GM23338 (cell line): ENCODE measurements at regions not wholly inside any gene's neighbourhood (a gene's known extent, or its start where the extent isn't known, plus 50 kb on each side); places are given as distances from the start of the nearest gene placed in this dataset.

Source experiments
- ATAC-seq: fragments of 200-7000 bp; cut with Tn5 transposase; 3 replicates; pipeline ENCODE4 v1.9.1; 2020
- DNase-seq: peaks from one replicate; pipeline ENCODE4 v3.0.0-alpha.2; 2015; ENCODE audit warnings: low spot score
- H2AFZ ChIP-seq: fragments of 200-600 bp; sonication (generic); 2 replicates; pipeline ENCODE4 v1.8.0; 2016; ENCODE audit warnings: antibody characterized with exemption, mild to moderate bottlenecking, moderate library complexity
- H3F3A ChIP-seq: fragments of 200-600 bp; sonication (generic); replicated peaks from 2 replicates; pipeline ENCODE4 v1.8.0; 2017; ENCODE audit warnings: antibody characterized with exemption, mixed run types, low read depth
- H3K27ac ChIP-seq: fragments of 200-600 bp; sonication (generic); 2 replicates; pipeline ENCODE4 v1.6.1; 2016; ENCODE audit warnings: low read depth
- H3K27me3 ChIP-seq: fragments of 200-600 bp; sonication (generic); 2 replicates; pipeline ENCODE4 v1.8.0; 2016; ENCODE audit warnings: mild to moderate bottlenecking, mixed run types, moderate library complexity; ENCODE audit not compliant: insufficient read depth
- H3K36me3 ChIP-seq: fragments of 200-600 bp; sonication (generic); 2 replicates; pipeline ENCODE4 v1.8.0; 2016; ENCODE audit warnings: mild to moderate bottlenecking; ENCODE audit not compliant: insufficient read depth
- H3K4me1 ChIP-seq: fragments of 200-600 bp; sonication (generic); 2 replicates; pipeline ENCODE4 v1.8.0; 2016; ENCODE audit warnings: mild to moderate bottlenecking, moderate library complexity; ENCODE audit not compliant: insufficient read depth
- H3K4me2 ChIP-seq: fragments of 200-600 bp; sonication (generic); 2 replicates; pipeline ENCODE4 v1.7.1; 2017; ENCODE audit warnings: mixed run types
- H3K4me3 ChIP-seq: fragments of 200-600 bp; sonication (generic); 2 replicates; pipeline ENCODE4 v1.6.1; 2016; ENCODE audit warnings: mixed run types
- H3K79me2 ChIP-seq: fragments of 200-600 bp; sonication (generic); replicated peaks from 2 replicates; pipeline ENCODE4 v1.8.0; 2017; ENCODE audit warnings: mild to moderate bottlenecking; ENCODE audit not compliant: insufficient read depth
- H3K9me2 ChIP-seq: fragments of 200-600 bp; sonication (generic); 2 replicates; pipeline ENCODE4 v1.8.0; 2017; ENCODE audit not compliant: insufficient read depth
- H4K20me1 ChIP-seq: fragments of 200-600 bp; sonication (generic); replicated peaks from 2 replicates; pipeline ENCODE4 v1.8.0; 2017; ENCODE audit warnings: mild to moderate bottlenecking; ENCODE audit not compliant: insufficient read depth
- H3K27ac Mint-ChIP-seq: 2 replicates; pipeline ENCODE4 v1.8.0; 2020; ENCODE audit warnings: inconsistent platforms, mild to moderate bottlenecking, moderate library complexity, mixed read lengths
- H3K27me3 Mint-ChIP-seq: 3 replicates; pipeline ENCODE4 v1.8.0; 2022; ENCODE audit warnings: low read depth, mild to moderate bottlenecking, moderate library complexity, mixed read lengths, inconsistent platforms; ENCODE audit not compliant: insufficient read depth, poor library complexity
- H3K36me3 Mint-ChIP-seq: 3 replicates; pipeline ENCODE4 v1.8.0; 2021; ENCODE audit warnings: low read depth, mild to moderate bottlenecking, inconsistent platforms, moderate library complexity, mixed read lengths
- H3K4me1 Mint-ChIP-seq: 3 replicates; pipeline ENCODE4 v1.8.0; 2020; ENCODE audit warnings: mild to moderate bottlenecking, inconsistent platforms, mixed read lengths
- H3K4me3 Mint-ChIP-seq: 3 replicates; pipeline ENCODE4 v1.8.0; 2021; ENCODE audit warnings: moderate library complexity, mild to moderate bottlenecking, inconsistent platforms, mixed read lengths
- H3K9me3 Mint-ChIP-seq: 3 replicates; pipeline ENCODE4 v1.8.0; 2020; ENCODE audit warnings: moderate library complexity, mild to moderate bottlenecking, inconsistent platforms, mixed read lengths
- CREB1 ChIP-seq: fragments of 250-450 bp; sonication (Bioruptor Pico); IDR thresholded peaks from 2 replicates; pipeline ENCODE4 v1.5.0; 2020; ENCODE audit warnings: low read depth, mild to moderate bottlenecking, moderate library complexity
- ETS1 ChIP-seq: IDR thresholded peaks from 2 replicates; pipeline ENCODE4 v1.6.1; 2016; ENCODE audit warnings: antibody characterized with exemption
- EZH2 ChIP-seq: fragments of 200-600 bp; sonication (generic); IDR thresholded peaks from one replicate; pipeline ENCODE4 v1.8.0; 2017; ENCODE audit warnings: antibody characterized with exemption, mild to moderate bottlenecking, low read depth; ENCODE audit not compliant: unreplicated experiment
- EZH2phosphoT487 ChIP-seq: fragments of 200-600 bp; sonication (generic); IDR thresholded peaks from one replicate; pipeline ENCODE4 v1.8.1; 2018; ENCODE audit warnings: antibody characterized with exemption; ENCODE audit not compliant: unreplicated experiment
- JUNB ChIP-seq: IDR thresholded peaks from one replicate; pipeline ENCODE4 v1.6.1; 2016; ENCODE audit warnings: antibody characterized with exemption; ENCODE audit not compliant: unreplicated experiment
- POLR2AphosphoS5 ChIP-seq: IDR thresholded peaks from 2 replicates; pipeline ENCODE4 v1.6.1; 2016; ENCODE audit warnings: antibody characterized with exemption, low read depth
- ZNF114 ChIP-seq: fragments of 250-450 bp; sonication (Bioruptor Pico); IDR thresholded peaks from 2 replicates; pipeline ENCODE4 v1.5.0; 2020; ENCODE audit warnings: mild to moderate bottlenecking, moderate library complexity
- ZNF331 ChIP-seq: fragments of 250-450 bp; sonication (Bioruptor Pico); IDR thresholded peaks from 2 replicates; pipeline ENCODE4 v1.5.0; 2020; ENCODE audit warnings: low read depth, mild to moderate bottlenecking, moderate library complexity
- ZNF462 ChIP-seq: fragments of 250-450 bp; sonication (Bioruptor Pico); IDR thresholded peaks from 2 replicates; pipeline ENCODE4 v1.5.0; 2020; ENCODE audit warnings: mild to moderate bottlenecking, moderate library complexity

GRCh38 chr14:58912287-58912686 lies 274.5 kb downstream of the DACT1 start (continued):
- TF ChIP-seq ZNF462 (CRISPR knock-in tag): no peak
- TF ChIP-seq ETS1: no peak
- no peak for TF ChIP-seq EZH2
- no peak for TF ChIP-seq JUNB
- TF ChIP-seq ZNF114 (CRISPR knock-in tag): no peak
- no peak for TF ChIP-seq CREB1 (CRISPR knock-in tag)
- no peak for TF ChIP-seq ZNF331 (CRISPR knock-in tag)
- no peak for TF ChIP-seq EZH2phosphoT487
- no peak for TF ChIP-seq POLR2AphosphoS5

GRCh38 chr14:58912799-58913432 lies 275.2 kb downstream of the DACT1 start:
- no peaks in the 10 kb centered on the region for H3K79me2 ChIP-seq
- Mint-ChIP-seq H3K27me3 (peaks cover 2% of the 10 kb centered on the region), H3K4me3 (no peak overlapping the region), H3K36me3 (no peaks in the 10 kb centered on the region), H3K4me1 (no peaks in the 10 kb centered on the region), H3K27ac (no peak overlapping the region), H3K9me3 (no peaks in the 10 kb centered on the region)
- H3K36me3 ChIP-seq: no peaks in the 10 kb centered on the region
- no peak overlapping the region for H3K27ac ChIP-seq
- no peaks in the 10 kb centered on the region for H4K20me1 ChIP-seq
- DNase-seq: no peak
- H3K27me3 ChIP-seq: no peaks in the 10 kb centered on the region
- H3F3A ChIP-seq: no peaks in the 10 kb centered on the region
- no peak overlapping the region for H3K4me2 ChIP-seq
- H3K4me3 ChIP-seq: no peak overlapping the region
- ATAC-seq: no peak
- H3K4me1 ChIP-seq: no peaks in the 10 kb centered on the region
- no peak overlapping the region for H2AFZ ChIP-seq
- H3K9me2 ChIP-seq: no peaks in the 10 kb centered on the region
- TF ChIP-seq ZNF331 (CRISPR knock-in tag): no peak
- no peak for TF ChIP-seq ZNF114 (CRISPR knock-in tag)
- TF ChIP-seq ZNF462 (CRISPR knock-in tag): no peak
